ENCODE measurements at regions not wholly inside any gene's neighbourhood (a gene's known extent, or its start where the extent isn't known, plus 50 kb on each side); places are given as distances from the start of the nearest gene placed in this dataset.

DNA sequence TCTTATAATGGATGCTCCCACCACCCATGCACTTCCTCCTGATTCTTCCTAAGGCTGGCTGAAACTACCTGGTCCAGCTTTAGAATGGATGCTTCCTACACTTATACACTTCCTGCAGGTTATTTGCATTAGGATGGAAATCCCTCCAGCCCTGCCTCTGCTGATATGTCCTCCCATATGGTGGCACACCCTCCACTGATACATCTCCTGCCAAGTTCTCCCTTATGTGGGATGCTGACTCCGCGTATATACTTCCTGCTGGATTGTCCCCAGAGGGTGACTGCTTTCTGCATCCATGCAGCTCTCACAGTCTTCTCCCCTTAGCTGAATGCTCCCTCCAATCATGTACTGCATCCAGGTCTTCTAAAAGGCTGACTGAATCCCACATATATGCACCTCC, 254.6 kb upstream of the FAM47C start:
- 80 to 89% (median 80%) methylated on average over 2 of the region's 2 CpGs for WGBS, 3 donors
- H3K9me3 ChIP-seq (ENCODE audit: control insufficient read depth in 2 of 2, insufficient read depth in 1 of 2, low read depth in 1 of 2, low read length in 1 of 2) = no peaks in the 10 kb centered on the region

DNA sequence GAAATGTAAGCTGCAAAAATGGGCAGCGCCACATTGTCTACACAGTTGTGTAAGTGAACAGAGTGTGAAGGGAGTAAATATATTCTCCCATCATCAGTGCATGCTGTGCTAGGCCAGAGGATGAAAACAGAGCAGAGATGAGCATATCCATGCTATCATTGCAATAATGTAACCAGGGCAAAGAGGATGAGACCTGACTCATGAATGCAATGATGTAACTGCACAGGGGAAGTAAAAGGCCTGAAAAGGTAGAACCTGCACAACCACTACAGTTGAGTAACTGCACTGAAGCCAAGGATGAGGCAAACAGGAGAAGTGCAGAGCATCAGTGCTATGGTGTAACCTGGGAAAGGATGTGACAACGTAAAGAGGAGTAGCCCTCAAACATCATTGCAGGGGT, 220.4 kb upstream of the FAM47C start:
- no peak overlapping the region for H3K4me3 ChIP-seq (ENCODE audit: low read depth in 1 of 3, low read length in 3 of 3)
- WGBS, 3 donors = 72 to 92% (median 86%) methylated on average over 2 of the region's 2 CpGs
- no peaks in the 10 kb centered on the region for H3K4me1 ChIP-seq (ENCODE audit: control insufficient read depth in 3 of 3, insufficient read depth in 2 of 3, low read depth in 1 of 3, low read length in 2 of 3)
- FAIRE-seq (no peak), DNase-seq (no peak)
- H3K27me3 ChIP-seq (ENCODE audit: control insufficient read depth in 3 of 3, insufficient read depth in 3 of 3, low read length in 3 of 3) = no peaks in the 10 kb centered on the region
- no peak overlapping the region for H3K27ac ChIP-seq (ENCODE audit: low read depth in 1 of 3, low read length in 2 of 3)
- H3K9me3 ChIP-seq (ENCODE audit: control insufficient read depth in 2 of 2, insufficient read depth in 1 of 2, low read depth in 1 of 2, low read length in 1 of 2) = no peaks in the 10 kb centered on the region
- H3K36me3 ChIP-seq (ENCODE audit: control insufficient read depth in 3 of 3, insufficient read depth in 2 of 3, low read depth in 1 of 3, low read length in 3 of 3) = no peaks in the 10 kb centered on the region

More for the DNA sequence above, 254.6 kb upstream of the FAM47C start:
- Histone ChIP-seq H3K36me3 (ENCODE audit: control insufficient read depth in 3 of 3, insufficient read depth in 2 of 3, low read depth in 1 of 3, low read length in 3 of 3) (no peaks in the 10 kb centered on the region), H3K4me3 (ENCODE audit: low read depth in 1 of 3, low read length in 3 of 3) (no peak overlapping the region), H3K4me1 (ENCODE audit: control insufficient read depth in 3 of 3, insufficient read depth in 2 of 3, low read depth in 1 of 3, low read length in 2 of 3) (no peaks in the 10 kb centered on the region), H3K27ac (ENCODE audit: low read depth in 1 of 3, low read length in 2 of 3) (no peak overlapping the region), H3K27me3 (ENCODE audit: control insufficient read depth in 3 of 3, insufficient read depth in 3 of 3, low read length in 3 of 3) (peaks cover 0 to 2% (median 0%) of the 10 kb centered on the region in 3 donors)
- DNase-seq = no peak
- FAIRE-seq = no peak

DNA sequence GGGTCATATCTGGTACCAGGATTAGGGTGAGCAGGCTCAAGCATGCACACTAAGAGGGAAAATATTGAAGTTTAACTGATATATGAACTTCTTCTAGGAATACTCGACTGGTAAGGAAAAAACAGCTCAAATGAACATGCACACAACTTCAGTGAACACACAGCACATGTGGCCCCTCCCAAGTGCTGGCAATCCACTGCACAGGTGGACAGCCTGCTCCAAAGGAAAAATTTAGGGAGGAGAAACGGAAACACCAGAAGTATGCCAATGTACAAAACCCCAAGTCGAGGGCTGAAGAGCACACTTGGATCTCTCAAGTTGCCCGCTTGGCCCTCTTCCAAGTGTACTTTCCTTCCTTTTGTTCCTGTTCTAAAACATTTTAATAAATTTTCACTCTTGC, 205.0 kb upstream of the FAM47C start:
- Histone ChIP-seq H3K36me3 (ENCODE audit: control insufficient read depth in 3 of 3, insufficient read depth in 2 of 3, low read depth in 1 of 3, low read length in 3 of 3) (no peaks in the 10 kb centered on the region), H3K4me3 (ENCODE audit: low read depth in 1 of 3, low read length in 3 of 3) (no peak overlapping the region), H3K9me3 (ENCODE audit: control insufficient read depth in 2 of 2, insufficient read depth in 1 of 2, low read depth in 1 of 2, low read length in 1 of 2) (no peaks in the 10 kb centered on the region), H3K4me1 (ENCODE audit: control insufficient read depth in 3 of 3, insufficient read depth in 2 of 3, low read depth in 1 of 3, low read length in 2 of 3) (no peaks in the 10 kb centered on the region), H3K27me3 (ENCODE audit: control insufficient read depth in 3 of 3, insufficient read depth in 3 of 3, low read length in 3 of 3) (no peaks in the 10 kb centered on the region), H3K27ac (ENCODE audit: low read depth in 1 of 3, low read length in 2 of 3) (no peak overlapping the region)
- DNase-seq (no peak), FAIRE-seq (no peak)
- 73 to 84% (median 77%) methylated on average over 4 of the region's 4 CpGs for WGBS, 3 donors

DNA sequence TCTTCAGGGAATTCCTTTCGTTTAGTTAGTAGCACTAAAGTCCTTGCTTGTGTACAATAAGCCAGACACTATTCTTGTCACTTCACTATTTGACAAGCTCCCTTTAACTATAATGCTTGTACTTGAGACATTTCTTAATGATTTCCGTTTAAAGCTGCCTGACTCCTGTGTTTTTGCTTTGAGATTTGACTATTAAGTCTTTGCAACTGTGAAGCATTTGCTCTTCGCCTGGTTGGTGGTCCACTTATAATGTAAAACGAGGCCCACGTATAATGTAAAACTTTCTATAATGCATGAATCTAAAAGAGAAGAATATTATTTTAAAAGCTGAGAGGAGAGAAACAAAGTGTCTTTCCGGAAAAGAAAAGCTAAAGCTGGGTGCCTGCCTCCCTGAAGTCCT, 204.1 kb upstream of the FAM47C start:
- 57 to 72% (median 57%) methylated on average over 6 of the region's 6 CpGs for WGBS, 3 donors
- H3K4me3 ChIP-seq (ENCODE audit: low read depth in 1 of 3, low read length in 3 of 3) = no peak overlapping the region
- DNase-seq (no peak), FAIRE-seq (no peak)
- no peaks in the 10 kb centered on the region for H3K9me3 ChIP-seq (ENCODE audit: control insufficient read depth in 2 of 2, insufficient read depth in 1 of 2, low read depth in 1 of 2, low read length in 1 of 2)
- no peaks in the 10 kb centered on the region for H3K36me3 ChIP-seq (ENCODE audit: control insufficient read depth in 3 of 3, insufficient read depth in 2 of 3, low read depth in 1 of 3, low read length in 3 of 3)
- H3K4me1 ChIP-seq (ENCODE audit: control insufficient read depth in 3 of 3, insufficient read depth in 2 of 3, low read depth in 1 of 3, low read length in 2 of 3) = no peaks in the 10 kb centered on the region
- no peak overlapping the region for H3K27ac ChIP-seq (ENCODE audit: low read depth in 1 of 3, low read length in 2 of 3)
- no peaks in the 10 kb centered on the region for H3K27me3 ChIP-seq (ENCODE audit: control insufficient read depth in 3 of 3, insufficient read depth in 3 of 3, low read length in 3 of 3)

DNA sequence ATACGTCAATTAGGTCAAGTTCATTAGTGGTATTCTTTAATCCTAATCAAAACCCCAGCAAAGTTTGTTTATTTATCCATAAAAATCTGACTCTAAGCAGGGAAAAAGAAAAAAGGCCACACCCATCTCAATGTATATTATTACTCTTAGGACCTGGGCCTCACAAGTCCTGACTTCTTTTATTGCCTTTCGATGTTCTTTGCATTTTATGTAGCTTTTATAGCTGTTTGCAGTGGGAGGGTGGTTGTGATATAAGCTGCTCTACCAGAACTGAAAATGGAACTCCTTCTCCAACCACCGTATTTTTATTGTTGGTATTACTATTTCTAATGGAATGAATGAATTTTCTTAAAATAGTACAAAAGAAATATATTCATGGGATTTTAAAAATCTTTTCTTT, 163.3 kb upstream of the FAM47C start:
- whole genome bisulfite sequencing, 3 donors = 44 to 68% (median 59%) methylated on average over 3 of the region's 3 CpGs
- FAIRE-seq = no peak
- Histone ChIP-seq H3K27me3 (ENCODE audit: control insufficient read depth in 3 of 3, insufficient read depth in 3 of 3, low read length in 3 of 3) (no peaks in the 10 kb centered on the region), H3K36me3 (ENCODE audit: control insufficient read depth in 3 of 3, insufficient read depth in 2 of 3, low read depth in 1 of 3, low read length in 3 of 3) (no peaks in the 10 kb centered on the region), H3K4me1 (ENCODE audit: control insufficient read depth in 3 of 3, insufficient read depth in 2 of 3, low read depth in 1 of 3, low read length in 2 of 3) (no peaks in the 10 kb centered on the region), H3K27ac (ENCODE audit: low read depth in 1 of 3, low read length in 2 of 3) (no peak overlapping the region), H3K4me3 (ENCODE audit: low read depth in 1 of 3, low read length in 3 of 3) (no peak overlapping the region), H3K9me3 (ENCODE audit: control insufficient read depth in 2 of 2, insufficient read depth in 1 of 2, low read depth in 1 of 2, low read length in 1 of 2) (no peaks in the 10 kb centered on the region)
- DNase-seq = no peak

GRCh38 chrX:36847496-36847895, 160.7 kb upstream of the FAM47C start:
- FAIRE-seq (no peak), DNase-seq (no peak)
- no peaks in the 10 kb centered on the region for H3K4me1 ChIP-seq (ENCODE audit: control insufficient read depth in 3 of 3, insufficient read depth in 2 of 3, low read depth in 1 of 3, low read length in 2 of 3)
- 59 to 74% (median 70%) methylated on average over 4 of the region's 4 CpGs for WGBS, 3 donors
- H3K36me3 ChIP-seq (ENCODE audit: control insufficient read depth in 3 of 3, insufficient read depth in 2 of 3, low read depth in 1 of 3, low read length in 3 of 3) = no peaks in the 10 kb centered on the region
- H3K9me3 ChIP-seq (ENCODE audit: control insufficient read depth in 2 of 2, insufficient read depth in 1 of 2, low read depth in 1 of 2, low read length in 1 of 2) = no peaks in the 10 kb centered on the region
- H3K27me3 ChIP-seq (ENCODE audit: control insufficient read depth in 3 of 3, insufficient read depth in 3 of 3, low read length in 3 of 3) = no peaks in the 10 kb centered on the region
- no peak overlapping the region for H3K27ac ChIP-seq (ENCODE audit: low read depth in 1 of 3, low read length in 2 of 3)
- H3K4me3 ChIP-seq (ENCODE audit: low read depth in 1 of 3, low read length in 3 of 3) = no peak overlapping the region

- Histone ChIP-seq H3K27me3 (ENCODE audit: control insufficient read depth in 3 of 3, insufficient read depth in 3 of 3, low read length in 3 of 3) (no peaks in the 10 kb centered on the region), H3K36me3 (ENCODE audit: control insufficient read depth in 3 of 3, insufficient read depth in 2 of 3, low read depth in 1 of 3, low read length in 3 of 3) (no peaks in the 10 kb centered on the region), H3K9me3 (ENCODE audit: control insufficient read depth in 2 of 2, insufficient read depth in 1 of 2, low read depth in 1 of 2, low read length in 1 of 2) (no peaks in the 10 kb centered on the region), H3K27ac (ENCODE audit: low read depth in 1 of 3, low read length in 2 of 3) (no peak overlapping the region), H3K4me3 (ENCODE audit: low read depth in 1 of 3, low read length in 3 of 3) (no peak overlapping the region), H3K4me1 (ENCODE audit: control insufficient read depth in 3 of 3, insufficient read depth in 2 of 3, low read depth in 1 of 3, low read length in 2 of 3) (no peaks in the 10 kb centered on the region)
- 15 to 45% (median 22%) methylated on average over 2 of the region's 2 CpGs for WGBS, 3 donors
- DNase-seq (peak; percentile 2 to 5), FAIRE-seq (no peak)
Observed at GRCh38 chrX:36849407-36849806, 158.8 kb upstream of the FAM47C start.

DNA sequence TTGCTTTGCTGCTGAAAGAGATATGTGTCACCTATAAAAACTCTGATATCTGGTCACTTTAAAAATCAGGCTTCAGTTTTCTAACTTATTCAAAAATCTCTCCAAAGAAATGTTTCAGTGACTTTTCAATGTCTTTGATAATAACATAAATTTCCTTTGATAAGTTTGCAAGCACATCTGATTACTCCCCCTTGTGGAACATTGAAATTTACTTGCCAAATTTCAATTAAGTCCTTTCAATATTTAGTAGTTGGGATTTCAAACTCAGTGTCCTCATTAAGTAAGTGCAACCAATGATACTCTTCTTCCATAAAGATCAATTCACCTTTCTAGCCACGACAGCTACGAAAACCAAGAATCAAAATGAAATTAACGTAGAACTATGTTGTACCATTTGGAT, 151.3 kb upstream of the FAM47C start:
- DNase-seq (no peak), FAIRE-seq (no peak)
- H3K36me3 ChIP-seq (ENCODE audit: control insufficient read depth in 3 of 3, insufficient read depth in 2 of 3, low read depth in 1 of 3, low read length in 3 of 3) = no peaks in the 10 kb centered on the region
- no peaks in the 10 kb centered on the region for H3K9me3 ChIP-seq (ENCODE audit: control insufficient read depth in 2 of 2, insufficient read depth in 1 of 2, low read depth in 1 of 2, low read length in 1 of 2)
- no peak overlapping the region for H3K4me3 ChIP-seq (ENCODE audit: low read depth in 1 of 3, low read length in 3 of 3)
- no peaks in the 10 kb centered on the region for H3K27me3 ChIP-seq (ENCODE audit: control insufficient read depth in 3 of 3, insufficient read depth in 3 of 3, low read length in 3 of 3)
- H3K4me1 ChIP-seq (ENCODE audit: control insufficient read depth in 3 of 3, insufficient read depth in 2 of 3, low read depth in 1 of 3, low read length in 2 of 3) = no peaks in the 10 kb centered on the region
- 72 to 87% (median 84%) methylated on average over 3 of the region's 3 CpGs for WGBS, 3 donors
- no peak overlapping the region for H3K27ac ChIP-seq (ENCODE audit: low read depth in 1 of 3, low read length in 2 of 3)

DNA sequence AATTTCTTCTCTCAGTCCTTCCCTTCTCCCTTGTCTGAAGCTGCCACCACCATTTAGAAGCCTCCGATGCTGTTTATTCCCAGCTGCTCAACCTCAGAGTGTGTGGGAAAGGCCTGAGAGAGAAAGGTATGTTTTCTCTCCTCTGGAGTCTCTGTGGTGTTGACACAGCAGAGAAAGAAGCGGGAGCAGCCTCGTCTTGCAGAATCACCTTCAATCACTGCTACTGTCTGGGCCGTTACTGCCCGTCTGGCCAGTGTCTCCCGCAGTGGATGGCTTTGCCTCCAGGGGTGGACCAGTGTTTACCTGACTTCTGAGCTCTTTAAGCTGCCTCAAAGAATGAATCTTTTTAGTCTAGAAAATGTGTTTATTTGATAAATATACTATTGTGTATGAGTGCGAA, 148.9 kb upstream of the FAM47C start:
- Histone ChIP-seq H3K9me3 (ENCODE audit: control insufficient read depth in 2 of 2, insufficient read depth in 1 of 2, low read depth in 1 of 2, low read length in 1 of 2) (no peaks in the 10 kb centered on the region), H3K4me1 (ENCODE audit: control insufficient read depth in 3 of 3, insufficient read depth in 2 of 3, low read depth in 1 of 3, low read length in 2 of 3) (no peaks in the 10 kb centered on the region), H3K27ac (ENCODE audit: low read depth in 1 of 3, low read length in 2 of 3) (no peak overlapping the region), H3K27me3 (ENCODE audit: control insufficient read depth in 3 of 3, insufficient read depth in 3 of 3, low read length in 3 of 3) (no peaks in the 10 kb centered on the region), H3K36me3 (ENCODE audit: control insufficient read depth in 3 of 3, insufficient read depth in 2 of 3, low read depth in 1 of 3, low read length in 3 of 3) (no peaks in the 10 kb centered on the region), H3K4me3 (ENCODE audit: low read depth in 1 of 3, low read length in 3 of 3) (no peak overlapping the region)
- 82 to 89% (median 85%) methylated on average over 7 of the region's 7 CpGs for WGBS, 3 donors
- FAIRE-seq (no peak), DNase-seq (no peak)
